ENCODE measurements at regions not wholly inside any gene's neighbourhood (a gene's known extent, or its start where the extent isn't known, plus 50 kb on each side); places are given as distances from the start of the nearest gene placed in this dataset.
A peak's percentile ranks its signal among the peaks of the same experiment; 100 is the strongest.

GRCh38 chr14:27008187-27008586 lies 410.4 kb upstream of the NOVA1 start:
- DNase-seq, result no peak

- no peak for DNase-seq
Observed at GRCh38 chr14:27012641-27013040, 414.8 kb upstream of the NOVA1 start.

DNA sequence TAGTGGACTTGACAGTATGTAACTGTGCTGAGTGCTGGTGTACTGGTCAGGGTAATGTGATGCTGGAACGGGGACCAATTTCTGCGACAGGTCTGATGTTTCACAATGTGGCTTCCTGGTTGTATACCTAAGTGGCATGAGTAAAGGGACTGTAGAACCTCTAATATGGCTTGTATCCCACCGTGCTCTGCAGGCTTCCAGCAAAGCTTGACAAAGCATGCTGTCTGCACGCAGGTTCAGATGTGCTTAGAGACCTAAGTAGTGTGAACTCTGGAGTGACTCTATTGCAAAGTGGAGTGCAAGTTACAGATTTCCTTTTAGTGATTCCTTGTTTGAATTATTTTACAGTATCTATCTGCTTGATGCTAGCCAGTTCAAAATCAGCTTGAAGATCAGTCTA lies 415.8 kb upstream of the NOVA1 start:
- DNase-seq, result no peak

DNA sequence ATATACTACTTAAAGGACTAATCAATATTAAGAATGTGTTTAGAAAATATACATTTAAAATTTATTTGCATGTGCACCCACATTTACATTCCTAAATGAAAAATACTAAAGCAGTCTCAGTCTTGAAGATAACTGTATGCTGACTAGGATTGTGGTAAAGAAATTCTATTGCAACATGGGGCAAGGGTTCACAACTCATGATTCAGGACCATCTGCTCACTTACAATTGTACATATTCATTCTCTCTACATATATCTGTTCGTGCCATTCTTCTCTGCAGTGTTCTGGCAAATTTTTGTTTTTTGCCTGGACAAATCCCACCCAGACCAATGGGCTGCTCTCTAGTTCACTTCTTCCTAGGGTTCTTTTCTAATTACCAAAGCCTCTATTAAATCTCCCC lies 417.2 kb upstream of the NOVA1 start:
- no peak for DNase-seq

- DNase-seq, result no peak
Observed at GRCh38 chr14:27025648-27026047, 427.8 kb upstream of the NOVA1 start.

- DNase-seq, result no peak
Observed at GRCh38 chr14:27026097-27026496, 428.3 kb upstream of the NOVA1 start.

DNA sequence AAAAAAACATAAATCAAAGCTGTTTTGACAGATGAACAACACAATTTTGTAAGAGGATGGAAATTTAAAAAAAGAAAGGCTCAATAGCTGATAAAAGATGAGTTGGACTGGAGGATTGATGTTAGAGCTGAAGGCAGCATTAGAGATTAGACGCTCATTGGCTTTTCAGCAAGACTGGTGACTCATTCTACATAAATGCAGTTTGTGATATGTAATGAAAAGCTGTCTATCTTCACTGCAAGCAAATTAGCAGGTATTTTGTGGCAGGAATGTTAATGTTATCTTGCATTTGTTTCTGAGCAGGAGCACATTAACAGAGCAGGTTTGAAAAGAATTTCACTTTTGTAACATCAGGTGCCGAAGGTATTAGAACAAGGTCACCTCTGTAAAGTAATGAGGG lies 442.7 kb upstream of the NOVA1 start:
- no peak for DNase-seq

- no peak for DNase-seq
Observed at GRCh38 chr14:27049701-27050100, 451.9 kb upstream of the NOVA1 start.

GRCh38 chr14:27050208-27050607 lies 452.4 kb upstream of the NOVA1 start:
- DNase-seq, result no peak

GRCh38 chr14:27056586-27056985 lies 458.8 kb upstream of the NOVA1 start:
- DNase-seq, result no peak

DNA sequence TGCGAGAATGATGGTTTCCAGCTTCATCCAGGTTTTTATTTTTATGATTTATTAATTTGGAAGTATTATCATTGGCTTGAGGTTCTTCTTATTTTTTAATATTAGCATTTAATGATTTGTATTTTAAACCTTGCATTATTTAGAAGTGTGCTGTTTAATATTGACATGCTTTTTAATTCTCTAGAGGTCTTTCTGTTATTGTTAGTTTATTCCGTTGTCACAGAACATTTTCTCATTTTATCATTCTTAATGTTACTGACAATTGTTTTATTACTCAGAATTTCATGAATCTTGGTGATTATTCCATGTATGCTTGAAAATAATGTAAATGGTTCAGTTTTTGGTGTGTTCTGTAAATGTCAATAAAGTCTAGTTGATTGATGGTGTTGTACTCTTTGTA lies 463.5 kb upstream of the NOVA1 start:
- no peak for DNase-seq

- no peak for DNase-seq
Observed at GRCh38 chr14:27063959-27064358, 466.1 kb upstream of the NOVA1 start.

- no peak for DNase-seq
Observed at GRCh38 chr14:27065886-27066285, 468.1 kb upstream of the NOVA1 start.

DNA sequence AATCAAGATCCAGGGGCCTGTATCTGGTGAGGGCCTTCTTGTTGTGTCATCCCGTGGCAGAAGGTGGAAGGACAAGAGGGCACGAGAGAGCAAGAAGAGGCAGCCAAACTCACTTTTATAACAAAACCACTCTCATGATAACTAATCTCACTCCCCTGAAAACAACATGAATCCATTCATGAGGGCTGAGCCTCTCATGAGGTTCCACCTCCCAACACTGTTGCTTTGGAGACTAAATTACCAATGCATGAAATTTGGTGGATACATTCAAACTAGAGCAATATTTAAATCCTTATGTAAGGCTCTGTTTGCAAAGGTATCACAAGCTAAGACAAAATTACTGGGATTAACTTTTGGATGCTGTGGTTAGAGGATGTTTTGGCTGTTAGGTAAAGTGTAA lies 470.1 kb upstream of the NOVA1 start:
- DNase-seq, result no peak

GRCh38 chr14:27072589-27072988 lies 474.8 kb upstream of the NOVA1 start:
- no peak for DNase-seq

- DNase-seq, result no peak
Observed at GRCh38 chr14:27075503-27075902, 477.7 kb upstream of the NOVA1 start.

GRCh38 chr14:27077214-27077613 lies 479.4 kb upstream of the NOVA1 start:
- DNase-seq, result peak; percentile 18

DNA sequence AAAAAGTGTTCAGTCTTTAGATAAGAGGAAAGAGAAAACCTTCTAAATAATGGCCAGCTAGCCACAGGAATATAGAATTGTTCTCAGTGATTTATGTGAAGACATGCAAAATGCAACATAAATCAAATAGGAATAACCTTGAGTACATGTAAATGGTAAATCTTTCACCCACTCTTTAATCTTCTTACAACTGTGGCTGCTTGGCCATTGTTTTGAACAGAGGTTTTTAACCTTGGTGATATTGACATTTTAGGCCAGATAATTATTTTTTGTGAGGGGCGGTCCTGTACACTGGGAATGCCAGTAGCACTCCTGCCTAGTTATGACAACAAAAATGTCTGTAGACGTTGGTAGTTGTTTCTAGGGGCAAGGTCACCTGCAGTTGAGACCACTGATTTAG lies 479.9 kb upstream of the NOVA1 start:
- no peak for DNase-seq

DNA sequence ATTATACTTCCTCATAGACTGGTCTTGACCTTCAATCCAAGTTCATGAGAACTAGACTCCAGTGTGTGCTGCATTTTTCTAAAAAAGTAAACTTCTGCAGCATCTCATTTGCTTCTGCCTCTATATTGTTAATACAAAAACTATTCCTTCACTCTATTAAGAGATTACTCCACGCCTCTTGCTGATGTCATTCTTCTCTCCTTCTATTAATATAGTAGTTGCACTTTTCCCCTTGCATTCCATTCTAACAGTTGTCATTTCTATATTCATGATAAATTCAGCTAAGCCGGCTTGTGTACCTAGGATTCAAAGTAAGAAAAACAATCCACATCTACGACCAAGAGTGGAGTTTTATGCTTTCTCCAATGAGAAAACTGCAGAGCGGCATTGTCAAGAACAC lies 480.4 kb upstream of the NOVA1 start:
- no peak for DNase-seq

- DNase-seq, result no peak
Observed at GRCh38 chr14:27079716-27080115, 481.9 kb upstream of the NOVA1 start.

GRCh38 chr14:27085500-27085899 lies 487.7 kb upstream of the NOVA1 start:
- no peak for DNase-seq

DNA sequence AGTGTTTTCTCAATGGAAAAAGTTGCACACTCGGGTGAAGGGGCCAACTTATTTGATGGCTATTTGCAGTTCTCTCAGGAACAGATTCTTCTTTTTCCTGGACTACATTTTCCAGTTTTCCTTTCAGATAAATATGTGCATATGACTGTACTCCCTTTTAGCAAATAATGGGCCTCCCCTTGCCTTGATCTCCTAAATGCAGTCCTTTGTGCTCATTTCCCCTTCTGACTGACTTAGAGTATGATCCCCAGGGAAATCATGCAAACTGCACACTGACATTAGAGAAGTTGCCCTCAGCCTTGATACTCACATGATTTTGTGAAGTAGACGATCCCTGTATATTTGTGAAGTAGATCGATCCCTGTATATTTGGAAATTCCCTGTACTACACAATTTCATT lies 492.9 kb upstream of the NOVA1 start:
- DNase-seq, result no peak

DNA sequence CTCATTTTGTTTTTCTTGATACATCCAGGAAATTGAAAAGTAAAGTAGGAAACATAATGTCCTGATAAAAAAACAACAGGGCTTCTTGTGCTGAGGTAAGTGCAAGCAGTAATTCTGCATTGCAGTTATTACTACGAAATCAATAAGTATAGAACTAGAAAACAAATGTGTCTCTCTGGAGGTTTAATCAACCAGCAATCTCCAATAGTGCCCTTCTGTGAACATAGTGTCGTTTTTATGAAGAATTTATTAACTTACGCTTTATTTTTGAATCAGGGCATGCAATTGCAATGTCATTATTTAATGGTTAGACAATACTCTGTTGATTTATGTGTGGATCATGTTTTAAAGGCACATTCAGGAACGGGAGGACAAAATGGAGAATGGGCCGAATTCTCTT lies 494.1 kb upstream of the NOVA1 start:
- DNase-seq, result no peak

DNA sequence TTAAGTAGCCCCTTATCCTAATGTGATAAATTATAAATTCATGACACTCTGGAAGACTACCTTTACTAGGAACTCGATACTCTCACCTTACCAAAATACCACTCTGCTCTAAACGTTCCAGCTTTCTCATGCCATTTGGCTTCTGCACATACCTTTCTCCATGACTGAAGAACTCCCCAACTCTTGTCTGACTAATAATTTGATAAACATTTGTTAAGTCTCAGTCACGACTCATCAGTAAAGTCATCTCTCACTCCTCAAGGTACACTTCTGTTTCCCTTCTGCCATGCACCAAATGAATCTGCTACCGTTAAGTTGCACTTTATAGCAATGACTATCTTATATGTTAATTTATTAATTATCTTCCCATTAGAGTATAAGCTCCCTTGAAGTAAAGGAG lies 498.3 kb upstream of the NOVA1 start:
- no peak for DNase-seq

GRCh38 chr14:27098451-27098850 lies 500.6 kb upstream of the NOVA1 start:
- DNase-seq, result no peak

GRCh38 chr14:27114180-27114579 lies 516.3 kb upstream of the NOVA1 start:
- DNase-seq, result no peak

Data from NCI-H345 (cell line).